ENCODE measurements at regions not wholly inside any gene's neighbourhood (a gene's known extent, or its start where the extent isn't known, plus 50 kb on each side); places are given as distances from the start of the nearest gene placed in this dataset.

DNA sequence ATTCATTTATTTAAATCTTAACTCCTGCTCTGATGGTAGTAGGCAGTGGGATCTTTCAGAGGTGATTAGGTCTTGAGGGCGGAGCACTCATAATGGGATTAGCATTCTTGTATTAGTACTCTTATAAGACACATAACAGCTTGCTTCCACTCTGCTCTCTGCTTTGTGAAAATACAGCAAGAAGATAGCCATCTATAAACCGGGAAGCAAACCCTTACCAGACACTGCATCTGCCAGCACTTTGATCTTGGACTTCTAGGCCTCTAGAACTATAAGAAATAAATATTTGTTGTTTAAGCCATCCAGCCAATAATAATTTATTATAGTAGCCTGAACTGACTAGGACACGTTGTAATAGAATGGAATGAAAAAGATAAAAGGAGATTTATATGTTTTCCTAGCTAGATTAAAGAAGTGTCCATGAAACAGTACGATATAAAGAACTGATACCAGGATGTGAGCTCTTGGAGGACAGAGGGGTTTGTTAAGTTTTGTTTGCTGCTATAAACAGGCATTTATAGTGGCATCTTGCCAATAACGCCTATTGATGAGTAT lies 869.9 kb downstream of the MRPL39 start:
- H2AFZ ChIP-seq (ENCODE audit: insufficient read depth, low read depth, low read length, poor library complexity, severe bottlenecking): no peak overlapping the region
- H3K27me3 ChIP-seq (replicated peaks in 1 of 4; ENCODE audit: control extremely low read depth in 1 of 4, control insufficient read depth in 3 of 4, insufficient read depth in 4 of 4, low read length in 3 of 4): no peaks in the 10 kb centered on the region
- no peak overlapping the region for H3K4me2 ChIP-seq (replicated peaks; ENCODE audit: low read depth, low read length, poor library complexity, severe bottlenecking)
- no peaks in the 10 kb centered on the region for H3K27me3 Mint-ChIP-seq
- peaks cover 0 to 3% (median 0%) of the 10 kb centered on the region in 3 donors for H3K9me3 ChIP-seq (ENCODE audit: control extremely low read depth in 1 of 3, control insufficient read depth in 2 of 3, insufficient read depth in 1 of 3, low read length in 2 of 3)
- CTCF ChIA-PET: no interaction called here
- intact Hi-C loops (cut with micrococcal nuclease): no loop called here
- H3K36me3 ChIP-seq (replicated peaks in 1 of 2; ENCODE audit: control extremely low read depth in 1 of 2, control insufficient read depth in 1 of 2, extremely low read depth in 1 of 2, insufficient read depth in 2 of 2, low read length in 1 of 2): no peaks in the 10 kb centered on the region
- H3K79me2 ChIP-seq (ENCODE audit: control insufficient read depth, insufficient read depth, low read length): no peaks in the 10 kb centered on the region
- ATAC-seq (ENCODE audit: low read depth) (no peak), DNase-seq (no peak)
- H3K4me3 Mint-ChIP-seq: no peak overlapping the region
- no peak overlapping the region for H3K27ac Mint-ChIP-seq
- no peaks in the 10 kb centered on the region for H3K4me1 Mint-ChIP-seq
- H3K27ac ChIP-seq (ENCODE audit: low read length in 2 of 2): no peak overlapping the region
- no peak overlapping the region for H3K4me3 ChIP-seq (ENCODE audit: control extremely low read depth in 1 of 5, extremely low read depth in 1 of 5, insufficient read depth in 1 of 5, low read depth in 2 of 5, low read length in 4 of 5)
- POLR2A ChIA-PET: no interaction called here
- no peaks in the 10 kb centered on the region for H4K20me1 ChIP-seq (ENCODE audit: control insufficient read depth, insufficient read depth, low read length, poor library complexity, severe bottlenecking)
- H3K9ac ChIP-seq (ENCODE audit: low read length): no peak overlapping the region
- no peak for TF ChIP-seq EZH2 (IDR thresholded peaks at IDR 0.05; ENCODE audit: borderline replicate concordance, insufficient read depth, low read depth, low read length, poor library complexity, severe bottlenecking)
- TF ChIP-seq CTCF (IDR thresholded peaks at IDR 0.05): no peak
- H3K9me3 Mint-ChIP-seq (ENCODE audit: insufficient read depth): no peaks in the 10 kb centered on the region
- WGBS (ENCODE audit: insufficient coverage): 100% methylated on average over 1 of the region's 5 CpGs
- no peaks in the 10 kb centered on the region for H3K4me1 ChIP-seq (ENCODE audit: control insufficient read depth in 2 of 2, insufficient read depth in 2 of 2, low read length in 2 of 2)

GRCh38 chr21:24730661-24731060 lies 876.6 kb downstream of the MRPL39 start:
- Histone ChIP-seq H3K4me2 (replicated peaks; ENCODE audit: low read depth, low read length, poor library complexity, severe bottlenecking) (no peak overlapping the region), H3K4me1 (ENCODE audit: control insufficient read depth in 2 of 2, insufficient read depth in 2 of 2, low read length in 2 of 2) (no peaks in the 10 kb centered on the region), H3K27me3 (replicated peaks in 1 of 4; ENCODE audit: control extremely low read depth in 1 of 4, control insufficient read depth in 3 of 4, insufficient read depth in 4 of 4, low read length in 3 of 4) (no peaks in the 10 kb centered on the region), H4K20me1 (ENCODE audit: control insufficient read depth, insufficient read depth, low read length, poor library complexity, severe bottlenecking) (no peaks in the 10 kb centered on the region), H3K4me3 (ENCODE audit: control extremely low read depth in 1 of 5, extremely low read depth in 1 of 5, insufficient read depth in 1 of 5, low read depth in 2 of 5, low read length in 4 of 5) (no peak overlapping the region), H3K79me2 (ENCODE audit: control insufficient read depth, insufficient read depth, low read length) (no peaks in the 10 kb centered on the region), H3K9me3 (ENCODE audit: control extremely low read depth in 1 of 3, control insufficient read depth in 2 of 3, insufficient read depth in 1 of 3, low read length in 2 of 3) (no peaks in the 10 kb centered on the region), H3K36me3 (replicated peaks in 1 of 2; ENCODE audit: control extremely low read depth in 1 of 2, control insufficient read depth in 1 of 2, extremely low read depth in 1 of 2, insufficient read depth in 2 of 2, low read length in 1 of 2) (no peaks in the 10 kb centered on the region), H2AFZ (ENCODE audit: insufficient read depth, low read depth, low read length, poor library complexity, severe bottlenecking) (no peak overlapping the region), H3K9ac (ENCODE audit: low read length) (no peak overlapping the region), H3K27ac (ENCODE audit: low read length in 2 of 2) (no peak overlapping the region)
- Mint-ChIP-seq H3K27ac (no peak overlapping the region), H3K9me3 (ENCODE audit: insufficient read depth) (no peaks in the 10 kb centered on the region), H3K4me1 (no peaks in the 10 kb centered on the region), H3K27me3 (no peaks in the 10 kb centered on the region), H3K4me3 (no peak overlapping the region)
- DNase-seq (no peak), ATAC-seq (ENCODE audit: low read depth) (no peak)
- ChIA-PET POLR2A (no interaction called here), CTCF (no interaction called here)
- TF ChIP-seq EZH2 (IDR thresholded peaks at IDR 0.05; ENCODE audit: borderline replicate concordance, insufficient read depth, low read depth, low read length, poor library complexity, severe bottlenecking): no peak
- TF ChIP-seq CTCF (IDR thresholded peaks at IDR 0.05): no peak
- intact Hi-C loops (cut with micrococcal nuclease): no loop called here
- WGBS (ENCODE audit: insufficient coverage): no CpG with 5 or more reads among the region's 1 CpG

Data from B cell (primary cell).